CD4-positive, alpha-beta T cell treated with Interleukin-15 for 4 hours (primary cell): ENCODE measurements at regions not wholly inside any gene's neighbourhood (a gene's known extent, or its start where the extent isn't known, plus 50 kb on each side); places are given as distances from the start of the nearest gene placed in this dataset.
"Not testable (repeated sequence)": the region's sequence is repeated elsewhere in the genome, so short reads cannot be mapped to it uniquely, and the experiment has no call there.

ENCODE experiments used
- DNase-seq: peaks from one replicate; pipeline ENCODE4 v3.0.0-alpha.2; 2020; ENCODE audit warnings: low spot score

DNA sequence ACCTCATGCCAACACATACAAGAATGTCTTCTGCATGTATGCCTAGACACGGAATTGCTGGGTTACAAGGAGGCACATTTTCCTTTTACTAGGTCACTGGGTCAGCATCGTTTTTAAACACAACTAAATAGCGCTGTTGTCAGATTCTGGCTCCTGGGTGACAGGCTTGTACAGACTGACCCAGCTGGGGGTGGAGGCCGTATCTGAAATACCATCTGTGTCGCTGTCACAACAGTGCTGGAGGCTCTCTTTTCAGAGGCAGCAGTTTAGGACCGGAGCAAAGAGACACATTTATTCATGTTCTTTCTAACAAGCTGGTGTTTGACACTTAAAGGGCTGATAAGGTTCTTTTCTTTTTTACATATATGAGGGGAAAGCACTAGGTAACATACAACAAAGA lies 403.0 kb upstream of the ASIC2 start:
- no peak for DNase-seq

DNA sequence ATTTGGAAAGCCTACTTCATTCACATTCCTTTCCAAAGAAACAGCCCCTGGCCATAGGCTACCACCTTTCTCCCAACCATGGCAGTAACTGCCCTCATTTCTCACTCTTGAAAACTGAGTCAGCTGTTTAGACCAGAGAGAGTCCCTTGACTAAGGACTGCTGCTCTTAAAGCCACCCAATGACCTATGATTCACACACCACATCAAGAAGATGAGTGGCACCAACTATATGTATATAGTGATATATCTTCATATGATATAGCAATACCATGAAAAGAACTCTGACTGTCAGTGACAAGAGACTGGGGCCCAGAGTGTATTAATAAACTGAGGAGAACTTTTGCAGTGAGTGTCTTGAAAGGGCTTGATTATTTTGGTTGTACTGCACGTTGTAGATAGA lies 404.5 kb upstream of the ASIC2 start:
- DNase-seq, result no peak

DNA sequence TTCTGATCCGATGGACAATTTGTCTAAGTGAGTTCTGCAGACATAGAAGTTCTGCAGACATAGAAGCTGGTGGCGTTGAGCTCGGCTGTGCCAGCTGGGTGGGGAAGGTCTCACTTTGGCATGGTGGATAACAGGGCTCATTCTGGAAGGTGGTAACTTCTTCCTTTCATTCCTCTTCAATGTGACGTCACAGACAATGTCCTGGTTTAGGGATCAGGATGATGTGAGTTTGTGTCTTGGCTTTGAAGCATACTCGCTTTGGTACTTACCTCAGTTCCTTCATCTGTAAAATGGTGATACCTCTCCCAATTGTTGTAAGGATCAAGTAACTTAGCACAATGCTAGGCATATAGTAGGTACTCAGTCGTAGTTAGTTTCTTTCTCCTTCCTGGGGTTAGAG lies 408.8 kb upstream of the ASIC2 start:
- DNase-seq, result no peak

DNA sequence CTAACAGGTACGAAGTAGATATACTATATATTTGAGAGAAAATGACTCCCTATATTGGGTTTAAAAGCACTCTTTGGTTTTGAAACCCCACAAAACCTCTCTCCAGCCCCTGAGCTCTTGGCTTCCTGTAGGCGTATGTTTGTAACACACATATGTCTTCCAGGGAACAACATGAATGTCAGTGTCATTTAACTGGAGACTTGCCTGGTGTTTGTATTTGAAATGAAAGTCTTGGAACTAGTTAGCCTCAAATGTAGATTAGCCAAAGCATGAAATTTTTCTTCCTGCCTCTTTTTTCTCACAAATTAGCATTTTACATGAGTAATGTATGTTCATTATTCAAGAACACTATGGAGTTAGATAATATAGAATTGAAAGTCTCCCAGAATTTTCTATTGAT lies 411.8 kb upstream of the ASIC2 start:
- DNase-seq, result no peak

- no peak for DNase-seq
Measured at GRCh38 chr17:33709881-33710280, 416.8 kb upstream of the ASIC2 start.

DNA sequence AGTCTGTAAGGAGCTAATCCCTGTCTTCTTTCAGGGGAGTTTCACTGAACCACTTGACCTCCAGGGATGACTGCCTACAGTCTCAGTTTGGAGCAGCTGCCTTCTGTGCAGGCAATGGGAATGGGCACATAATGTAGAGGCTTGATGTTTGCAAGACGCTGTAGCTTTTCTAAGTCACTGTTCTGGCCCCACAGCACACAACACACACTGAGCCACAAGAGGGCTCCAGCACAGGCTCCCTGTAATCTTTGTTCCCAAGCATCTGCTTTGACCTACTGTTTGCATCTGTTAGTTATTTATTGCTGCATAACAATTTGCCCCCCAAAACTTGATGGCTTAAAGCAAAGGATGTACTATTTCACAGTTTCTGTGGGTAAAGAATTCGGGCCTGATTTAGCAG lies 419.0 kb upstream of the ASIC2 start:
- no peak for DNase-seq

DNA sequence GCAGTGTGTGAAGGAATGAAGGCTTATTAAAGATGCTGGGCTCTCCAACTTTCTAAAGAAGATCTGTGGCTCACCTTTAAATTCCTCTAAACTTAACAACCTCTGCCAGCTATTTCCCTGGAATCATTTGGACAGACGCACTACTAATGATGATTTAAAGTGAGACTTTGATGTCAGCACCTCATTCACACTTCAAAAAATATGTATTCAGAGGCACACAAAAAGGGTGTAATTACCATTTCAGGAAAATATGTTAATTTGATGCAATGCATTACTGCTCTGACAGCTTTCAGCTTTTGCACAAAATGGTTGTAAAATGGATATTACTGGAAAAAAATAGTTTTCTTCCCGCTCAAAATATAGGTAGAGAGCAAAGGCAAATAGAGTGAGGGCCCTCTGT lies 423.9 kb upstream of the ASIC2 start:
- DNase-seq, result no peak

DNA sequence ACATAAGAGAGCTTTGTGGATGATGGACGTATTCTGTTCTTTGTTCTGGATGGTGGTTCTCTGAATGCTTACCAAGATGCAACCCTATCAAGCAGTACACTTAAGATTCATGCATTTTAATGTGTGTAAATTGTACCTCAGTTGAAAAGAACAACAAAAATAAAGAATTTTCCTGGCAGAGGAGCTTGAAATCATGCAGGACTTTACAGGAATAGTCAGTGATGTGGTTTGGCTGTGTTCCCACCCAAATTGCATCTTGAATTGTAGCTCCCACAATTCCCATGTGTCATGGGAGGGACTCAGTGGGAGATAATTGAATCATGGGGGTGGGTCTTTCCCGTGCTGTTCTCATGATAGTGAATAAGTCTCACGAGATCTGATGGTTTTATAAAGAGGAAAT lies 430.6 kb upstream of the ASIC2 start:
- not testable (repeated sequence) for DNase-seq

GRCh38 chr17:33725675-33726271 lies 432.7 kb upstream of the ASIC2 start:
- peak; percentile 4 for DNase-seq

GRCh38 chr17:33730131-33730530 lies 437.0 kb upstream of the ASIC2 start:
- no peak for DNase-seq

DNA sequence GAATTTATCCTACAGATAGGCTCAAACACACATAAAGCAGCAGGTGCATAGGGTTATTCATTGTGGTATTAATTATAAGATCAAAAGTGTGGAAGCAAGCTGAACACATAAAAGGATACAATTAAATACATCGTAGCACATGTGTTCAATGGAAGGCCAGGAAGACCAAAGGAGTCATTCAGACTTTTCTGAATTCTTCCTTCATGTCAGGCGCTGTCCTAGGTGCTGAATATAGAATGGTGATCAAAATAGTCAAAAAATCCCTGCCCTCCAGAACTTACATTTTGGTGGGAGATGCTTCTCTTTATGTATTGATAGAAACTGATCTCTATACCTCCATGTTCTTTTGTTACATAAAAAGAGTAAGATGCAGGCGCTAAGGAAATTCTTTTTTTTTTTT lies 439.0 kb upstream of the ASIC2 start:
- no peak for DNase-seq

DNA sequence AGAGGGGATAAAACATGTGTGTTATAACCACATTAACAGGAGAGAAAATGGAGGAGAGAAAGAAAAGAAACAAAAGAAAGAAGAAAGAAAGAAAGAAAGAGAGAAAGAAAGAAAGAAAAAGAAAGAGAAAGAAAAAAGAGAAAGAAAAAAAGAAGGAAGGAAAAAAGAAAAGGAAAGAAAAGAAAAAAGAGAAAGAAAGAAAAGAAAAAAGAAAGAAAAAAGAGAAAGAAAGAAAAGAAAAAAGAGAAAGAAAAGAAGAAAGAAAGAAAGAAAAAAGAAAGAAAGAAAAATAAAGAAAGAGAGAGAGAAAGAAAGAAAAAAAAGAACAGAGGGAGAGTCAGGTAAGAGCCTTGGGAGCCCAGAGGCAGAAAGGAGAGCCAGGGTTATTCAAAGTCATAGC lies 446.6 kb upstream of the ASIC2 start:
- no peak for DNase-seq

GRCh38 chr17:33745047-33745760 lies 452.1 kb upstream of the ASIC2 start:
- no peak for DNase-seq

GRCh38 chr17:33749171-33749570 lies 456.1 kb upstream of the ASIC2 start:
- no peak for DNase-seq

DNA sequence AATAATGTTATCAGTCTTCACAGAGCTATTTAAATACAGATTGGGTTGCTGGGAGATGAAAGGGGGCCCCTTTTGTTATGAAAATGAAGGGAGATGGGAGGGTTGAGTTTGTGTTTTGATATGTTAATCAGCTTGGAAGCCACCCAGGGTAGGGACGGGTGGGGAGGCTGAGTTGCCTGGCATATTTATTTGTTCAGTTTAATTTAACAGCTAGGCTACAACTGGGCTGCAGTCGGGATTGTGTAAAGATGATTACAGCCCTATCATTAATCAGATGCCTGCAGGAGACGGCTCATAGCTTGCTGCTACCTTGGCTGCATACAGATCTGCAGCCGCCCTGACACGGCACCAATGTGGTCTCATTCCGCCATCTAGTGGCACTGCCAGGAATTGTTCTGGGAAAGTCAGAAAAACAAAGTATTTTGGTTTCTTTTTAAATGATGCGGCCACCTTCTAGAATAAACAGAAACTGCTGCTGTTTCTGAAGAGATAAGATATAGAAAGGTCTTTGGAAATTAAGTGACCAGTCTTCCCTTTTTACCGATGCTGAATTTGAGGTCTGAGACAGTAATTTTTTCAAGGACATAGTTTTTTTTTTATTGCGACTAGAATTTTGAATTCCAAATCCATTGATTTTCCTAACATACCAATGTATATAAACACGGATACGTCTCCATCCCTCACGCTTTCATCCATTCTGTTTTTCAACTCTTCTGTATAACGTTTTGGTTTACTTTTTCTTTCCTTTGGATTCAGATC lies 458.0 kb upstream of the ASIC2 start:
- peak; percentile 55 for DNase-seq

GRCh38 chr17:33751702-33752065 lies 458.6 kb upstream of the ASIC2 start:
- no peak for DNase-seq

- DNase-seq, result no peak
Measured at GRCh38 chr17:33753452-33753851, 460.4 kb upstream of the ASIC2 start.

- no peak for DNase-seq
Measured at GRCh38 chr17:33756021-33756420, 462.9 kb upstream of the ASIC2 start.

GRCh38 chr17:33765871-33766270 lies 472.8 kb upstream of the ASIC2 start:
- no peak for DNase-seq

GRCh38 chr17:33766721-33767120 lies 473.6 kb upstream of the ASIC2 start:
- no peak for DNase-seq

GRCh38 chr17:33769066-33769465 lies 476.0 kb upstream of the ASIC2 start:
- no peak for DNase-seq

DNA sequence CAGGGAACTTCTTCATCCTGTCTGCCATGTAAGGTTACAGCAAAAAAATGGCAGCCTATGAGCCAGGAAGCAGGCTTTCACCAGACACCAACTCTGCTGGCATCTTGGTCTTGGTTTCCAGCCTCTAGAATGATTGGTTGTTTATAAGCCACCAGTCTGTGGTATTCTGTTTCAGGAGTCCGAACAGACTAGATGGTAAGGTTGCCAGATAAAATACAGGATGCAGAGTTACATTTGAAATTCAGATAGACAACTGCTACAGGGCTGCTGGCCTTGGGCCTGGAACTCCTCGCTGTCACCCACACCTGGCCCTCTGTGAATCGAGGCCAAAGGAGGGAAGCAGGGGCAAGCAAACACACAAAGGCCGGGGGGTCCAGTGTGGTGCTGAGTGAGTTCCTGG lies 478.8 kb upstream of the CCL2 start:
- DNase-seq, result no peak

DNA sequence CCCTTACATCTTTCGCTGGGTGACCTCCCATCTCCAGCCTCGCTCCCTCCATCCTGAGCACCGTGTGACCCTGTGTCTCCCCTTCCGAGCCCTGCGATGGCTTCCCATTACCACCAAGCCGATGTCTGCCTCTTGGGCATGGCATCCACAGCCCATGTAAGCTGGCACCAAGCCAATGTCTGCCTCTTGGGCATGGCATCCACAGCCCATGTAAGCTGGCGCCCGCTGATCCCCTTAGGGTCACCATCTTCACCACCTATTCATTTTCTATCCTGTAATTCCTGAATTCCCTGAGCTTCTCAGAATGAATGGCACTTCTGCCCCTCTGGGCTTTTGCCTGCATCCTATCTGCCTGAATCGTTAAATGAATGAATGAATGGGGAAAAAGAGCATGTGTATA lies 478.2 kb upstream of the CCL2 start:
- no peak for DNase-seq

GRCh38 chr17:33777674-33778073 lies 477.4 kb upstream of the CCL2 start:
- DNase-seq, result no peak
